ENCODE measurements at regions not wholly inside any gene's neighbourhood (a gene's known extent, or its start where the extent isn't known, plus 50 kb on each side); places are given as distances from the start of the nearest gene placed in this dataset.
A peak's percentile ranks its signal among the peaks of the same experiment; 100 is the strongest.

DNA sequence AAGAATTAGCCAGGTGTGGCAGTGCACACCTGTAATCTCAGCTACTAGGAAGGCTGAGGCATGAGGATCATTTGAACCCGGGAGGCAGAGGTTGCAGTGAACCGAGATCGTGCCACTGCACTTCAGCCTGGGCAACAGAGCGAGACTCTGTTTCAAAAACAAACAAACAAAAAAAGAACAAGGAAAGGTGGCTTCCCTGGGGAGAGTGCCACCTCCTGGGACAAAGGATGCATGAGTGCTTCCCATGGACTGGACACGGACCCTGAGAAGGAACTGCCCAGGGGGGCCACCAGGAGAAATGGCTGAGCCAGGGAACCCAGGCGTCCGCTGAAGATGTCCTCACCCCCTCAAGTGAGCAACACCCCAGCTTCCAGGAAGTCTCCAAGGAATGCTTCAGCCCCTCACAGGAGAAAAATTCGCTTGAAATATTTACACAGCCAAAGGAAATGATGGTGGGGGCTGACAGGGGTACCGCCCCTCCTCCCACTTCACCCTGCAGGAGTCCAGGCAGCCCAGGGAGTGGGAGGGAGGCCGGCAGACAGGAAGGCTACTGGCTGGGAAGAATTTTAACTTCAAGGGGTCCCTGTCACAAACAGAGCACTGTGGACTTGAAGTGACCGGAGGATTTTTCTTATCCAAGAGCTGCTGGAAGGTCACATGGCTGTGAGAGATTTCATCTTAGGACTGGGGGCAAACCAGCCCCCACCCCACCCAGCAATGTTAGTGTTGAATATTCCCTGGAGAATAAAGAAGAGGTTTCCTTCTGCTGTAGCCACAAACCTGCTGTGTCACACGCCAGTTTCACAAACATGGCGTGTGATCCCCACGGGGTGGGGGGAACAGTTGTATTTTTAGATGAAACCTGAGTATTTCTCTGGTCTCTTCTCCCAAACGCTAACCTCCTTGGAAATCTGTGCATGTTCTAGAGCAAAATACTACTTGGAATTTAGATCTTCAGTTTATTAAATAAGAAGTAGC lies 90.8 kb upstream of the SLC25A33 start:
- no peak for TF ChIP-seq POLR2A (IDR thresholded peaks at IDR 0.05; ENCODE audit: low read depth, low read length)
- no peak for FAIRE-seq
- no peak for DNase-seq (ENCODE audit: insufficient read length, low spot score)

- no peak for DNase-seq (ENCODE audit: insufficient read length, low spot score)
- TF ChIP-seq POLR2A (IDR thresholded peaks at IDR 0.05; ENCODE audit: low read depth, low read length), result no peak
- no peak for FAIRE-seq
Measured at GRCh38 chr1:9449110-9449627, 90.1 kb upstream of the SLC25A33 start.

- DNase-seq (ENCODE audit: insufficient read length, low spot score) (no peak), FAIRE-seq (no peak)
- no peak for TF ChIP-seq POLR2A (IDR thresholded peaks at IDR 0.05; ENCODE audit: low read depth, low read length)
Measured at GRCh38 chr1:9449976-9450696, 89.1 kb upstream of the SLC25A33 start.

DNA sequence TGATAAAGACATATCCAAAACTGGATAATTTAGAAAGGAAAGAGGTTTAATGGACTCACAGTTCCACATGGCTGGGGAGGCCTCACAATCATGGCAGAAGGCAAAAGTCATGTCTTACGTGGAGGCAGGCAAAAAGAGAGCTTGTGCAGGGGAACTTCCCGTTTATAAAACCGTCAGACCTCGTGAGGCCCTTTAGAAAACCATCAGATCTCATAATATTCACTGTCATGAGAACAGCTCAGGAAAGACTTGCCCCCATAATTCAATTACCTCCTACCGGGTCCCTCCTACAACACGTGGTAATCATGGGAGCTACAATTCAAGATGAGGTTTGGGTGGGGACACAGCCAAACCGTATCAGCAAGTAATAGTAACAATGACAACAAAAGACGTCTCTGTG lies 88.2 kb upstream of the SLC25A33 start:
- FAIRE-seq (no peak), DNase-seq (ENCODE audit: insufficient read length, low spot score) (no peak)
- TF ChIP-seq POLR2A (IDR thresholded peaks at IDR 0.05; ENCODE audit: low read depth, low read length), result no peak

DNA sequence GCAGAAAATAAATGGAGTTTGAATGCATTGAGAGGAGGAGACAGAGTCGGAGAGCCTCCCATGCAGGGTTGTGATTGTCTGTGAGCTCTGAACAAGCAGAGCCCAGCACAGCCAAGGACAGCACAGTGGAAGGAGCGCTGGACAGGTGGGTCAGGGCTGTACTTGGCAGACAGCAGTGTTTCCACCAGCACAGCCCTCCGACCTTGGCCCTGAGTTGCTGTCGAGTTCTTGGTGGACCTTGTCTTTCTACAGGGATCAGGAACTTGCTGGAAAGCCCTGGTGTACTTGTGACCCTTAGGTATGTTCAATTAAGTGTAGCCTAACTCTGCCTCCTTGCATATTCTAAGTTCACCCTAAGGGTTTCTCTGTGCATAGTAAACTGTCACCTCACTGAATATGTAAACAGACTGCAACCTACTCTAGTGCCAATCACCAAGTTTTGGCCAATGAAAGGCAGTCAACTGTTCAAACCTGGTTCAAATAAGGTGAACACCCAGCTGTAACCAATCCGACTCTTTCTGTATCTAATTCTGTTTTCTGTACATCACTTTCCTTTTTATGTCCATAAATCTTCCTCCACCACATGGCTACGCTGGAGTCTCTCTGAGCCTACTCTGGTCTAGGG lies 86.6 kb upstream of the SLC25A33 start:
- DNase-seq (ENCODE audit: insufficient read length, low spot score) (no peak), FAIRE-seq (no peak)
- TF ChIP-seq POLR2A (IDR thresholded peaks at IDR 0.05; ENCODE audit: low read depth, low read length), result no peak

- DNase-seq (ENCODE audit: insufficient read length, low spot score) (no peak), FAIRE-seq (no peak)
- TF ChIP-seq POLR2A (IDR thresholded peaks at IDR 0.05; ENCODE audit: low read depth, low read length), result no peak
Measured at GRCh38 chr1:9453375-9453774, 85.9 kb upstream of the SLC25A33 start.

DNA sequence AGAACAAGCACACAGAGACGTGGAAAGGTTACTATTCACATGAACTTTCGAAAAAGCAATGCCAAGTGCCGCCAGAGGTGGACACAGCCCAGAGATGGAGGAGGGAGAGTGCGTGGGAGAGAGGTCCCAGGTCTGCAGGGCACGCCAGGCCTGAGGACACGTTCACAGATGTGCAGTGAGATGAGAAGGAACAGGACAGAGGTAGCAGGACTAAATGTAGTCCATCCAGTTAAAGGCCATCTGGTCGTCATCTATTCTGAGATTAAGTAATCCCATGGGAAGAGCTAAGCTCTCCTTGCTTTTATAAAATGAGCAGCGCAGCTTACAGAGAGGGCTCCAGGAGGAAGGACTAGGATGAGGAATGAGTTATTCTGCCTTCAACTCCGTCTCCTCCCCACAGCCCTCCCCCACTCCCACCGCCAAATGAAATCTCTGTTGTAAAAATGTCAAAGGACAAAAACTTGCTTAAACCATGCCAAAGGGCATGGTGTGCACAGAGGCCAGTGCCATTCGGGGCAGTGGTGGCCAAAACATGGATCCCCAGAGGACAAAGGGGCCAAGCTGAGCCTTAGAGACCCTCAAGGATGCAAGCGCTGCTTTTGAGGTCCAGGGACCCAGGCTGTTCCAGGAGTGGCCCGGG lies 85.4 kb upstream of the SLC25A33 start:
- FAIRE-seq (no peak), DNase-seq (ENCODE audit: insufficient read length, low spot score) (no peak)
- no peak for TF ChIP-seq POLR2A (IDR thresholded peaks at IDR 0.05; ENCODE audit: low read depth, low read length)

GRCh38 chr1:9454494-9455066 lies 84.7 kb upstream of the SLC25A33 start:
- TF ChIP-seq POLR2A (IDR thresholded peaks at IDR 0.05; ENCODE audit: low read depth, low read length), result no peak
- FAIRE-seq (no peak), DNase-seq (ENCODE audit: insufficient read length, low spot score) (no peak)

DNA sequence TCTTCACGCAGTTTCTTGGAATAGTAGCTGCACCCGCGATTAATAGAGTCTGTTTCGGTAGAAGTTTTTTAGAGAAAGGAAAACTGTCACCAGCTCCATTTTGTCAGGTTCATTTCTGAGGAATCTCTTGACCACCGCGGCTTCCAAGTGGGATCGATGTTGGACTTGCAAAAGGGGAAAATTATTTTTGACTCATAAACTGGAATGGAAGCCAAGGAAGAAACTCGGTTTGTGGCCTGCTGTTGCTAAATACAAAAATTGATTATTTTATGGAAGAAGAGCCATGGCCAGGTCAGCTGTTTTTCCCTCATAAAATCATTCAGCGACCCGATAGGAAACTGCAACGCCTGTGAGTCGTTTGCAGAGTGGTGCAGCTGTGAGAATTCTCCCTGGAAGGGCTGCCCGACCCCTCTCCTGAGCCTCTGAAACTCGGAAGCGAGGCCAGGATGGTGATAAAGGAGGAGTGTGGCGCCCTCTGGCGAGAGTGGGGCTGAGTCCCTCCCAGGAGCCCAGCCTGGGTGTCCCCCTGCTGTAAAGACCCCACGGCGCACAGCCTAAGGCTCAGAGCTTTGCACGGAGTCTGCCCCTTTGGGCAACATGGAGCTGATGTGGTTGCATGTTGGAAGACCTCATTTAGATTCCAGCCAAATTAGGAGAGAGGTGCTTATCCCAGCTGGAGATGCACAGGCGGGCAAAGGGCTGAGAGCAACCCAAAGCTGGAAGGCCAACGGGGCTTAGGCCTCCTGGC lies 83.6 kb upstream of the SLC25A33 start:
- FAIRE-seq (no peak), DNase-seq (ENCODE audit: insufficient read length, low spot score) (peak; percentile 14)
- no peak for TF ChIP-seq POLR2A (IDR thresholded peaks at IDR 0.05; ENCODE audit: low read depth, low read length)

- DNase-seq (ENCODE audit: insufficient read length, low spot score), result no peak
- no peak for FAIRE-seq
- no peak for TF ChIP-seq POLR2A (IDR thresholded peaks at IDR 0.05; ENCODE audit: low read depth, low read length)
Measured at GRCh38 chr1:9456833-9457232, 82.4 kb upstream of the SLC25A33 start.

DNA sequence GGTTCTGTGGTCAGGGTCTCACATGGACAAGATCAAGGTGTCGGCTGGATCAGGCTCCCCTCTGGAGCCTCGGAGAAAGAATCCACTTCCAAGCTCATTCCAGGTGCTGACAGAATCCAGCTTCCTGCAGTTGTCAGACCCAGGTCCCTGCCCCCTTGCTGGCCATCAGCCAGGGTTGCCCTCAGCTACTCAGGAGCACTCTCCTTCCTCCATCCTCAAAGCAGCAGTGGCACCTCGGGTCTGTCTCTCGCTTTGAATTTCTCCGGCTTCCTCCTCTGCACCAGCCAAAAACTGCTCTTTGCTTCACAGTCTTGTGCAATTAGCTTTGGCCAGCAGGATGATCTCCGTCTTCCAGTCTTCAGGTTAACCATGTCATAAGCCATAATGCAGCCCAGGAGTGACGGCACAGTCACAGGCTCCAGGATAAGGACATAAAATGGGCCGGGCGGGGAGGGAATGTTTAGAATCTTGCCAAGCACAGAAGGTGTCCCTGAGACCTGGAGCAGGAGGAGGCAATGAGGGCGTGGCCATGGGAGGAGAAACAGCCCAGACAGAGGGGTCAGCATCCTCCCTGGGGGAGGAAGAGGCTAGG lies 79.4 kb upstream of the SLC25A33 start:
- TF ChIP-seq POLR2A (IDR thresholded peaks at IDR 0.05; ENCODE audit: low read depth, low read length), result no peak
- FAIRE-seq, result no peak
- no peak for DNase-seq (ENCODE audit: insufficient read length, low spot score)

DNA sequence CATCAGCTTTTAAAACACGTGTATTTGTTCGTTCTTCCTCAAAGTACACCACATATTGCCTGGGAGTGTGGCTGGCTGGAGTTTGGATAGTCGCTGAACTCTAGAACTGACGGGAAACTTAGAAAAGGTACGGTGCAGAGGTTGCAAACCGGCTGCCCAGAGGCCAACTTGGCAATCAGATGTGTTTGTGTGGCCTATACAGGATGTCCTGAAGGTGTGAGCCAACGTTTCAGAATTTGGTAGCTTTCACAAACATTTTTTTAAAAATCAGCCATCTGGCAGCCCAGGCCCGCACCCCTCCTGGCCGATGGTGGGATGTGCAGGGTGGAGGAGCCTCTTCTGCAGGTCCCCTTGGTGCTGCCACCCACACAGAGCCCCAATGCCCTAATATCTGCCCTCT lies 73.6 kb upstream of the SLC25A33 start:
- TF ChIP-seq POLR2A (IDR thresholded peaks at IDR 0.05; ENCODE audit: low read depth, low read length), result no peak
- no peak for DNase-seq (ENCODE audit: insufficient read length, low spot score)
- no peak for FAIRE-seq

All from H54 (cell line).